GM21717 (cell line): ENCODE measurements at regions not wholly inside any gene's neighbourhood (a gene's known extent, or its start where the extent isn't known, plus 50 kb on each side); places are given as distances from the start of the nearest gene placed in this dataset.

Experiments used
- ATAC-seq: cut with Tn5 transposase; IDR thresholded peaks from one replicate; pipeline ENCODE4 v1.9.1; 2021; ENCODE audit warnings: mild to moderate bottlenecking, moderate library complexity; ENCODE audit not compliant: unreplicated experiment

GRCh38 chr5:74054641-74055421 lies 428.8 kb downstream of the ARHGEF28 start:
- ATAC-seq, result no peak

DNA sequence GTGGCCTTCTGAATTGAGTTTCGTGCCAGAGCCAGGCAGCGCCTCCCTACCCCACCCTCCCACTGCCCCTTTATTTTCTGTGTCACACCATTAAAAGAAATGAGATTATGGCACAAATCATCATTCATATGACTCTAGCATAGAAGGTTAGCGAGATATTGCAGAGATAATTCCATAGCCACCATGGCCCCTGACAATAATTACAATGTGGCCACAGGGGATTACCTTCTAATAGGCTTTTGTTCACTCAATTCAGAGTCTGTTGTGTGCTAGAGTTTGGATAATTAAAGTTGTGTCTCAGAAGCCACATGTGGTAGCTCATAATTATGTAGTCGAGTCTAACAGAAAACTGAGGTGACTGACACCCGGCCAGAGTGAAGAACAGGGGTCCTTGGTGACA lies 428.1 kb downstream of the ARHGEF28 start:
- no peak for ATAC-seq

DNA sequence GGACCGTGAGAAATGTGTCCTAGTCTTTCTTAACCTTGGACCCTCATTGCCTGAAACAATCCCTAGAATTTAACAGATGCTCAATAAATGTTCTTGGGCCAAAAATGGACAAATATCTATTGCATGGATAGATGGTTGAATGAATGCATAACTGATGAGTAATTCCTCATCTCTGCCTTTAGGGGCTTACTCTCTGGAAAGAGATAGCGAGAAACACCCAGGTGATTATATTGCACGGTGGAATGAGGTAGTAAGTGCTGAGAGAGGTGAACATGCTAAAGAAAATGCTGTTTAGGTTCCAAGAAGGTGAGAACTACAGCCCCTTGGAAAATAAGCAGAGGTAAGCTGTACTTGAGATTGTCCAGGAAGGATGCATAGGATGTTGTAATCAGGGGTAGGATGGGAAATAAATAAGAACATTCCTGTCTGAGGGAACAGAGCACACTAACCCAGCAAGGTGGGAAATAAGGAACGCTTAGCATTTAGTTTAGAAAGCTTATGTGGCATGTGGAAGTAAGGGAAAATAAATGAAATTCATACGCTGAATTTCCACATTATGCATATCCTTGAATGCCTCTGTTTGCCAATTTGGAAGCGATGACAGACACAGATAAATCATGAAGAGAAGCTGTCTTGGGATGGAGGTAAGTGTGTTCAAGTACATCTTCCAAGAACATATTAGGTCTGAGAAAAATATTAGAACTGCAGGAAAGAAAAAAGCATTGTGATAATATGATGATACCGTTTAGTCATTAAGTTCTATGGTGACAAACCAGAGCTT lies 426.6 kb downstream of the ARHGEF28 start:
- ATAC-seq, result no peak

DNA sequence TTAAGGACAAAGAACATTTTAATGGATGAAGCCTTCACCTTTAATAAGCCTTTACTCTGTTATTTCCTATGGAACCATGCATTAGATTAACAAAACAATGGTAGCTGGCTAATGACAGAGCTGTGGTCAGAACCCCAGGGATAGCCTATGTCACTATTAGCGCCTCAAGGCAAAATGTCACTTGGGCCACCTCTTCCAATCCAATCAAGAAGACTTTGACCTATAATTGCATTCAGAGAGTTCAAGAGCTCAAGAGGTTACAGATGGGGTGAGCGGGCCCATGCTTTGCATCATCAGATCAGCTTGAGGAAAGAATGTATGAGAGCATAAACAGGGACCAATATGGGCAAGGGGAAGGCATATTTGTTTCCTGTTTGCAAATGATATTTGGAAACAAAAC lies 425.1 kb downstream of the ARHGEF28 start:
- no peak for ATAC-seq

DNA sequence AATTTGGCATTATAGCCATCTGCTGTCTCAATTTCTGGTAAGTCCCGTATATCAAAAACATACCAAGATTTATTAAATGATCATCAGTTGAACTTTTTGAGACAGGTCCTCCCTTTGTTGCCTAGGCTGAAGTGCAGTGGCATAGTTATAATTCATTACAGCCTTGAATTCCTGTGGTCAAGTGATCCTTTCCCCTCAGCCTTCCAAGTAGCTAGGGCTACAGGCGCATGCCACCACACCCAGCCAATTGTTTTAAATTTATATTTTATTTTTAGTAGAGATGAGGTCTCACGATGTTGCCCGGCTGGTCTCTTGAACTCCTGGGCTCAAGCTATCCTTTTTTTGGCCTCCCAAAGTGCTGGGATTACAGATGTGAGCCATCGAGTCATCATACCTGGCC lies 418.9 kb downstream of the ARHGEF28 start:
- ATAC-seq, result no peak

DNA sequence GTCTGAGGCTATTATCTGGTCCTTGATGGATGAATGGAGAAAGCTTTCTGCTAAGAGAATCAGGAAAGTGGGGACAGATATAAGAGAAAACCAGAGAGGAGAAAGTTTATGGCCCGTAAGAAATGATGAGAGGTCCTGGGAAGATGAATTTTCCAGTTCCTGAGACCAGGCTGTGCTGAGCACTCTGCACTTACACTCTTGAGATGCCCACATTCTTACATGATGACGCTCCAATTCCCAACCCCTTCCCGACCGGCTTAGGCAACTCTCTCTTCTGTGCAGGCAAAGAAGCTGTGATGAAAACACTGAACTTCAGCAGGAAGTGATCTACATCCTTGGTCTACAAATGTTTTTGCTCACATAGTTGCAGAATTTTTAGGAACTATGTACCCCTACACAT lies 417.0 kb downstream of the ARHGEF28 start:
- ATAC-seq, result no peak

GRCh38 chr5:74042559-74042958 lies 416.6 kb downstream of the ARHGEF28 start:
- no peak for ATAC-seq

- no peak for ATAC-seq
Observed at GRCh38 chr5:74041913-74042312, 415.9 kb downstream of the ARHGEF28 start.

- ATAC-seq, result no peak
Observed at GRCh38 chr5:74040811-74041491, 415.0 kb downstream of the ARHGEF28 start.

GRCh38 chr5:74040065-74040551 lies 414.1 kb downstream of the ARHGEF28 start:
- ATAC-seq, result no peak

GRCh38 chr5:74037321-74037720 lies 411.3 kb downstream of the ARHGEF28 start:
- ATAC-seq, result no peak

DNA sequence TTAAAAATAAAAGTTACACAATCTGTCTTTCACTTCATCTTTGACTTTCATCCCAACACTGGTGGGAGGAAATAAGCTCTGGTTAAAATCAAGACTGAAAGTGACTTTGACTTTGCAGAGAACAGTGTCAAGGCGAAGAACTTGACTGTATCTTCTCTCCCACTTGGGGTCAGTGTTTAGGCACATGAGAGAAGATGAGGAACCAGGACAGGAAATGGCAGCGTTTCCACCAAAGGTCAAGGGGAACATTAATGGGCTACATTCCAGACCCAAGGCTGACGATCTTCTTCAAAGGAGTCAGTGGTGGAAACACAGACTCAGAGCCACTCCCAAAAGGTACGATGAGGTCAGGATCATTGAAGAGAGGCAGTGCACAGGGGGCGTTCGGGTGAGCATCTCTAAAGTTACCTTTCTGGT lies 409.5 kb downstream of the ARHGEF28 start:
- ATAC-seq, result peak; percentile 74

GRCh38 chr5:74034733-74035132 lies 408.7 kb downstream of the ARHGEF28 start:
- ATAC-seq, result no peak

- ATAC-seq, result no peak
Observed at GRCh38 chr5:74032617-74033016, 406.6 kb downstream of the ARHGEF28 start.

DNA sequence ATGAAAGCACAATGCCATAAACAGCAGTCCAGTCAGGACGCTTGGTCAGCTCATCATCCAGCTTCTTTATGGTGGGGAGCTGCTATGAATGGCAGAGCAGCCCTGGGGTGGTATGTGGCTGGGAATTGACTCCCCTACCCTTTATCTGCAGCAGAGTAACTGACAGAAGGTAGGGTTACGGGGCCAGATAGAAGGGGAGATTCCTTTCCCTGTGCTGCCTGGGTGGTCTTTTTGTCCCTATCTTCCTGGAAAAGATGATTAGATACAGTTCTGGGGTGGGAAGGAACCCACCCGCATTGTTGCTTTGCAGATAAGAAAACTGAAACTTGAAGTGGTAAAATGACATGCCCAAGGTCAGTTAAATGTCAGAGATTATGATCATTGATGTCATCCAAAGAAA lies 405.5 kb downstream of the ARHGEF28 start:
- no peak for ATAC-seq

GRCh38 chr5:74030821-74031220 lies 404.8 kb downstream of the ARHGEF28 start:
- no peak for ATAC-seq

DNA sequence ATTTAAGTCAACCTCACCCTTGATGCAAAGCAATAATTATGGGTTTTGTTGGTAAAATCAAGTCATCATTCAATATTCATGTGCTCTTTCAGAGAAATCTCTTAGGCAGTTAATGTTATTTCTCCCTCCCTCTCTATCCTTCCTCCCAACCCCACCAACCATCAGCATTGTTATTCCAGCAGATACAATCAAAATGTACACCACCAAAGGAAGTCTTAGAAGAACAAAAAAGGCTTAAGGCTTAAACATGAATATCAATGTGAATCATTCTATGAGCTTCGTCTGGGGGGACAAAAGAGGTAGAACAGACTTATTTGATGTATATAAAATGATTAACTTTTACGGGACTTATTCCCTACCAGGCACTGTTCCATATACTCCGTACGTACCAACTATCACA lies 404.4 kb downstream of the ARHGEF28 start:
- ATAC-seq, result no peak

- no peak for ATAC-seq
Observed at GRCh38 chr5:74028976-74029375, 403.0 kb downstream of the ARHGEF28 start.

DNA sequence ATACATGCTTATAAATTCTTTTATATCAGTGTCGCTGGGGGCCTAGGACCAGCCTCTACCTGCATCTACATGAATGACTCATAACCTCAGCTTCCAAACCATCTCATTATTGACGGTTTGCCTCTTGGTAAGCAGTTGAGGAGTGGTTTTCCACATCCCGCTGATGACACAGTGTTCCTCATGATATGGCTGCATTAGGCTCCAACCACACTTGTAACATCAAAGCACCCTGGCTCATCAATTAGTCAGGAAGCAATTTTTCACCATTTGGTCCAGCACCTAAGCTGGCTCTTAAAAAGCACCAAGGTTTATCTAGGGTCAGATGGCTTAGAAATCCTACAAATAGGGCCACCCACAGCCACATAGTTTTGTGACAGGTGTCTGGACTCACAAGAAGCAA lies 402.4 kb downstream of the ARHGEF28 start:
- no peak for ATAC-seq

GRCh38 chr5:74027732-74028338 lies 401.8 kb downstream of the ARHGEF28 start:
- no peak for ATAC-seq

DNA sequence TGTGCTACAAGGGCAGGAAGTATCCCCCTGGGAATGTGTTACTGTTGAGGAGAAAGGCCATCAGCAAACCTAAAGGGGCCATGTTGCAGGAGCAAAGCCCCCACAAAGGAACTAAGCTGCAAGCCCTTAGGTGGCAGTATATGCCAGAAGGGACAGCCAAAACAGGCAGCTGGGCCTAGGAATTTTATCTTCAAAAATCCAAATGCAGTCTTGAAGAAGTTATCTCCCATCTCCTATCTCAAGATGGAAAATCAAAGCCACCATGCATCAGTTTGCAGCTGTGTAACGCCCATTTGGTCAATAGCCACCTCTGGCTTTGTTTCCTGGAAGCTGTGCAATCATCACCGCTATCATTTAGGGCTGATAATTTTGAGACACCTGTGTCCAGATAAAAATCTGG lies 400.3 kb downstream of the ARHGEF28 start:
- ATAC-seq, result no peak
